ENCODE measurements at regions not wholly inside any gene's neighbourhood (a gene's known extent, or its start where the extent isn't known, plus 50 kb on each side); places are given as distances from the start of the nearest gene placed in this dataset.

DNA sequence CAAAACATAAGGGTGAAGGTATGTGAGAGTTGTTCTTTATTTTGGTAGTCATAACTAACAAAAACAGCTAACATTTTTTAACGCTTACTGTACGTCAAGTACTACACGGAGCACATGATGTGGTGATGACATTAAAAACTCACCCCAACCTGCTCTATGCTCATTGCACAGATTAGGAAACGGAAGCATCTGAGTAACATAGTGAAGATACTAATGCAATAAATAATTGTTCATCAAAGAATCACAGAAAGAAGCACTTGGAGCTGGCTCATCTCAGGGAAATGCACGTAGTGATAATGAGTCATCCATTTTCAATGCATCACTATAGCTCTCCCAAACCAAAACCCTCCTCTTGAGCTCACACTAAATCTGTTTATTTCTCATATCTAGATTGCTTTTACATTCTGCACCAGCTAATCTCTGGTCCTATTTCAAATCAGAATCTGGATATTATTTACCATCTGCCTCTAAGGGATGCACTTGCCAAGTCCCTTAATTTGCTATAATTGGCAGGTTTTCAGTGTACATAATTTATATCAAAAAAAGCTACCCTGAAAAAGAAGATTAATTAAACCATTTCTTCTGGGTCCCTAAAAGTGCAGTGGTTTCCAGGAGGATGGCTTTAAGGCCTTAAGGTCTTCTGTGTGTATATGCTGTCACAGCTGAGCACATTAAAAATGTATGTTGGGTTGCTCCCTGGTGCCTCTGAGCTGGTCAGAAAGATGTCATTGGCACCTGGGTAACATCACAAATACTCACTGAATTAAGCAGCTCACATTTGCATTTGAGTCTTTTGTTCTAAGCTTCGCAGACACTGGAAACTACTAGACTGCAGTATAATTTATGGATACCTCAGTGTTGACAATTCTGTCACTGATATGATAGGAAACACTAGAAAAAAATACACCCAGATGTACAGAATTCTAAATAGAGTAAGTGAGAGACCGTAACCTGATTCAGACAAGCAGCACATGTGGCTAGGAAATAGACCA, 677.4 kb upstream of the CITED2 start:
- H3K4me3 ChIP-seq (ENCODE audit: low read depth, low read length, poor library complexity, severe bottlenecking): no peak overlapping the region
- no peaks in the 10 kb centered on the region for H3K36me3 ChIP-seq (ENCODE audit: insufficient read depth, low read length)
- TF ChIP-seq, protein P1, sequence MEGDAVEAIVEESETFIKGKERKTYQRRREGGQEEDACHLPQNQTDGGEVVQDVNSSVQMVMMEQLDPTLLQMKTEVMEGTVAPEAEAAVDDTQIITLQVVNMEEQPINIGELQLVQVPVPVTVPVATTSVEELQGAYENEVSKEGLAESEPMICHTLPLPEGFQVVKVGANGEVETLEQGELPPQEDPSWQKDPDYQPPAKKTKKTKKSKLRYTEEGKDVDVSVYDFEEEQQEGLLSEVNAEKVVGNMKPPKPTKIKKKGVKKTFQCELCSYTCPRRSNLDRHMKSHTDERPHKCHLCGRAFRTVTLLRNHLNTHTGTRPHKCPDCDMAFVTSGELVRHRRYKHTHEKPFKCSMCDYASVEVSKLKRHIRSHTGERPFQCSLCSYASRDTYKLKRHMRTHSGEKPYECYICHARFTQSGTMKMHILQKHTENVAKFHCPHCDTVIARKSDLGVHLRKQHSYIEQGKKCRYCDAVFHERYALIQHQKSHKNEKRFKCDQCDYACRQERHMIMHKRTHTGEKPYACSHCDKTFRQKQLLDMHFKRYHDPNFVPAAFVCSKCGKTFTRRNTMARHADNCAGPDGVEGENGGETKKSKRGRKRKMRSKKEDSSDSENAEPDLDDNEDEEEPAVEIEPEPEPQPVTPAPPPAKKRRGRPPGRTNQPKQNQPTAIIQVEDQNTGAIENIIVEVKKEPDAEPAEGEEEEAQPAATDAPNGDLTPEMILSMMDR (IDR thresholded peaks at IDR 0.05; ENCODE audit: low read length): no peak
- no peak for TF ChIP-seq EZH2 (IDR thresholded peaks at IDR 0.05; ENCODE audit: borderline replicate concordance, low read length)
- no peak overlapping the region for H3K4me2 ChIP-seq (ENCODE audit: low read length)
- H3K79me2 ChIP-seq (ENCODE audit: insufficient read depth, low read length): no peaks in the 10 kb centered on the region
- no peaks in the 10 kb centered on the region for H3K9me2 ChIP-seq (ENCODE audit: low read depth, low read length)
- H3K4me1 ChIP-seq (ENCODE audit: insufficient read depth, low read length, severe bottlenecking): no peaks in the 10 kb centered on the region
- no peaks in the 10 kb centered on the region for H3K9me3 ChIP-seq (ENCODE audit: low read length)
- no peaks in the 10 kb centered on the region for H4K20me1 ChIP-seq (ENCODE audit: insufficient read depth, low read length)
- no peak overlapping the region for H2AFZ ChIP-seq (ENCODE audit: low read length)
- no peak overlapping the region for H3K9ac ChIP-seq (ENCODE audit: low read length)
- H3K27ac ChIP-seq (ENCODE audit: low read depth, low read length, poor library complexity, severe bottlenecking): no peak overlapping the region
- H3K27me3 ChIP-seq (ENCODE audit: insufficient read depth, low read length): no peaks in the 10 kb centered on the region
- H3F3A ChIP-seq (ENCODE audit: insufficient read depth, low read length): no peaks in the 10 kb centered on the region

DNA sequence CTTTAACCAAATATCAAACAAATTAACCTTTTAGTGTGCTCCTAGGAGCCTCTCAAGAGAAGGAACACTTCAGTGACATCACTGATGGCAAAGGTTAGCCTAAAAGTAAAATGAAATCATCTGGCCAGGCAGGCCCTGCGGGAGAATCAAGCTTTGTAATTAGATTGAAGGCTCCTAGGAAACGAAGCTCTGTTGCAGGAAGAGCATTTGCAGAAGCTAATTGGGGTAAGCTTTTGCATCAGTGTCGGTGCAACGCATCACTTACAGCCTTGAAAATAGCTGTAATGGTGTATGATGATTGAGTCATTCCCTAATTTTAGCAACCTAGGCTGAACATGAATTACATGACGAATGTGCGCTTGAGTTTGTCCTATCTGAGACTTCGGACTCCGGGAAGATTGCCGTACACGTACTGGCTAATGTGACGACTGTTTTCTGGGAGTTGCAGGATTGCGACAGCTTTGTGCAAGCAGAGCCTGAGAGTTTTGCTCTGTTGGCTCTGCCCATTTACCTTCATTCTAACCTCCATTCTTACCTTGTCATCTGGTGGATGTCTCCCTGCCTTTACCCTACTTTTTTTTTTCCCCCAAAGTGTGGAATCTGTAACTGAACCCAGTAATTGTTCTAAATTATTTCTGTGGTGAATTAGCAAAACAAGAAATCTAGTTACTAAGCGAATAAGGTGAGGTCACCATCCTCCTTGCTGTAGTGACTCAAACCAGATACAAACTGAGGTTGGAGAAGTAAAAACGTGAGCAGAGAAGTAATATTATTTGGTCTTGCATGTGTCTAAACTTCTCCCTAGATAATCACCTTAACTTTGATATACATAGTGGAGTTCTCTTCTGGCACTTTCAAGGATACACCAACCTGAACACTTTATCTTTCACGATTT, 675.9 kb upstream of the CITED2 start:
- H3K27me3 ChIP-seq (ENCODE audit: insufficient read depth, low read length): no peaks in the 10 kb centered on the region
- no peak overlapping the region for H3K4me2 ChIP-seq (ENCODE audit: low read length)
- H3K9ac ChIP-seq (ENCODE audit: low read length): no peak overlapping the region
- H3F3A ChIP-seq (ENCODE audit: insufficient read depth, low read length): no peaks in the 10 kb centered on the region
- H3K9me3 ChIP-seq (ENCODE audit: low read length): no peaks in the 10 kb centered on the region
- no peaks in the 10 kb centered on the region for H3K9me2 ChIP-seq (ENCODE audit: low read depth, low read length)
- H4K20me1 ChIP-seq (ENCODE audit: insufficient read depth, low read length): no peaks in the 10 kb centered on the region
- H3K36me3 ChIP-seq (ENCODE audit: insufficient read depth, low read length): no peaks in the 10 kb centered on the region
- no peak overlapping the region for H2AFZ ChIP-seq (ENCODE audit: low read length)
- no peak for TF ChIP-seq EZH2 (IDR thresholded peaks at IDR 0.05; ENCODE audit: borderline replicate concordance, low read length)
- TF ChIP-seq, protein P1 (IDR thresholded peaks at IDR 0.05; ENCODE audit: low read length): no peak
- H3K27ac ChIP-seq (ENCODE audit: low read depth, low read length, poor library complexity, severe bottlenecking): no peak overlapping the region
- H3K4me1 ChIP-seq (ENCODE audit: insufficient read depth, low read length, severe bottlenecking): no peaks in the 10 kb centered on the region
- no peak overlapping the region for H3K4me3 ChIP-seq (ENCODE audit: low read depth, low read length, poor library complexity, severe bottlenecking)
- H3K79me2 ChIP-seq (ENCODE audit: insufficient read depth, low read length): no peaks in the 10 kb centered on the region

DNA sequence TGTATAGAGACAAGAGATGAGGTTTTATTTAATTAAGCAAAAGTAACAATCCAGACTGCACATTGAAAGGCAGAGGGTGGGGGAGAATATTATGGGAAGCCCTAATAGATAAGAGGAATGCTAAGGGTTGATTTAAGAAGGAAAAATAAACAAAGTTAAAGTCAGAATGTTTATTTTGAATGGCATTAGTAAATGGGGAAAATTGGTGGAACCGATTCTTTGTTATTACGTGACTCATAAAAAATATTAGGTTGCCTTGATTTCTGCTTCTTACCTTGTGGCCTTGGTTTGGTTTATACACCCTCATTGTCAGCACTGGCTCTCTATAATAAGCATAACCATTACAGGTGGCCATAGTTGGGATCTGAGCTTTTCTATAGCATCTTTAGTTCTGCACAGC, 674.8 kb upstream of the CITED2 start:
- no peaks in the 10 kb centered on the region for H3K27me3 ChIP-seq (ENCODE audit: insufficient read depth, low read length)
- no peak overlapping the region for H3K4me3 ChIP-seq (ENCODE audit: low read depth, low read length, poor library complexity, severe bottlenecking)
- H3K27ac ChIP-seq (ENCODE audit: low read depth, low read length, poor library complexity, severe bottlenecking): no peak overlapping the region
- H3K9ac ChIP-seq (ENCODE audit: low read length): no peak overlapping the region
- no peaks in the 10 kb centered on the region for H3K36me3 ChIP-seq (ENCODE audit: insufficient read depth, low read length)
- TF ChIP-seq EZH2 (IDR thresholded peaks at IDR 0.05; ENCODE audit: borderline replicate concordance, low read length): no peak
- TF ChIP-seq, protein P1 (IDR thresholded peaks at IDR 0.05; ENCODE audit: low read length): no peak
- H3K4me2 ChIP-seq (ENCODE audit: low read length): no peak overlapping the region
- no peaks in the 10 kb centered on the region for H4K20me1 ChIP-seq (ENCODE audit: insufficient read depth, low read length)
- H3F3A ChIP-seq (ENCODE audit: insufficient read depth, low read length): no peaks in the 10 kb centered on the region
- H3K4me1 ChIP-seq (ENCODE audit: insufficient read depth, low read length, severe bottlenecking): no peaks in the 10 kb centered on the region
- no peak overlapping the region for H2AFZ ChIP-seq (ENCODE audit: low read length)
- no peaks in the 10 kb centered on the region for H3K9me2 ChIP-seq (ENCODE audit: low read depth, low read length)
- H3K9me3 ChIP-seq (ENCODE audit: low read length): no peaks in the 10 kb centered on the region
- no peaks in the 10 kb centered on the region for H3K79me2 ChIP-seq (ENCODE audit: insufficient read depth, low read length)
